ENCODE measurements at regions not wholly inside any gene's neighbourhood (a gene's known extent, or its start where the extent isn't known, plus 50 kb on each side); places are given as distances from the start of the nearest gene placed in this dataset.

DNA sequence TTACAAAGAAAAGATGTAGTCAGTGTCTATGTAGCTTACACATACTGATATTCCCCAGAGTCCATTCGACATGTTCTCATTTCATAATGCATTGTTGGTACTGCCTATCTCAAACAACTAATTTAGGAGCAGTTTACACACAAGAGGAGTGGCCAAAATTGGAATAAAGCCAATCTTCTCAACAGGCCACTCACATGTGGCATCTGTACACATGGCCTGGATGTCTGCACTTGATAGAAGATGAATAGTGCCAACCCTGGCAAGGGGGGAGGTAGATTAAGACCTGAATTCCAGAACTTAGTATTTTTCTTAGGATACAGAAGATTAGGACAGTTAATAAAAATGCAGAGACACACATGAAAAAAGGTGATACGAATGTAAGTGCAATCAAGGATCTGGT is 125.3 kb upstream of the STARD3NL start:
- Histone ChIP-seq H3K4me2 (ENCODE audit: low read length) (no peak overlapping the region), H3K27ac (ENCODE audit: low read depth, low read length) (no peak overlapping the region), H3K4me3 (ENCODE audit: low read length) (no peak overlapping the region), H4K20me1 (ENCODE audit: control insufficient read depth, insufficient read depth, low read depth, low read length) (no peaks in the 10 kb centered on the region), H3K36me3 (ENCODE audit: control insufficient read depth, low read length) (no peaks in the 10 kb centered on the region), H3K27me3 (ENCODE audit: control insufficient read depth, low read length) (no peaks in the 10 kb centered on the region), H3K4me1 (ENCODE audit: control insufficient read depth, low read length) (no peaks in the 10 kb centered on the region), H3F3A (ENCODE audit: control insufficient read depth, insufficient read depth) (no peaks in the 10 kb centered on the region), H3K9me2 (replicated peaks; ENCODE audit: control insufficient read depth, low read length) (no peaks in the 10 kb centered on the region), H3K9me3 (ENCODE audit: control insufficient read depth, insufficient read depth, low read length) (peaks cover 6% of the 10 kb centered on the region; the same call in 1 of the 2 replicates), H3K79me2 (ENCODE audit: control insufficient read depth, low read length) (no peaks in the 10 kb centered on the region)
- TF ChIP-seq, protein P1, sequence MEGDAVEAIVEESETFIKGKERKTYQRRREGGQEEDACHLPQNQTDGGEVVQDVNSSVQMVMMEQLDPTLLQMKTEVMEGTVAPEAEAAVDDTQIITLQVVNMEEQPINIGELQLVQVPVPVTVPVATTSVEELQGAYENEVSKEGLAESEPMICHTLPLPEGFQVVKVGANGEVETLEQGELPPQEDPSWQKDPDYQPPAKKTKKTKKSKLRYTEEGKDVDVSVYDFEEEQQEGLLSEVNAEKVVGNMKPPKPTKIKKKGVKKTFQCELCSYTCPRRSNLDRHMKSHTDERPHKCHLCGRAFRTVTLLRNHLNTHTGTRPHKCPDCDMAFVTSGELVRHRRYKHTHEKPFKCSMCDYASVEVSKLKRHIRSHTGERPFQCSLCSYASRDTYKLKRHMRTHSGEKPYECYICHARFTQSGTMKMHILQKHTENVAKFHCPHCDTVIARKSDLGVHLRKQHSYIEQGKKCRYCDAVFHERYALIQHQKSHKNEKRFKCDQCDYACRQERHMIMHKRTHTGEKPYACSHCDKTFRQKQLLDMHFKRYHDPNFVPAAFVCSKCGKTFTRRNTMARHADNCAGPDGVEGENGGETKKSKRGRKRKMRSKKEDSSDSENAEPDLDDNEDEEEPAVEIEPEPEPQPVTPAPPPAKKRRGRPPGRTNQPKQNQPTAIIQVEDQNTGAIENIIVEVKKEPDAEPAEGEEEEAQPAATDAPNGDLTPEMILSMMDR (IDR thresholded peaks at IDR 0.05; ENCODE audit: low read depth, low read length, poor library complexity, severe bottlenecking), result no peak
- no peak for TF ChIP-seq EZH2phosphoT487 (IDR thresholded peaks at IDR 0.05; ENCODE audit: borderline replicate concordance, low read length)

DNA sequence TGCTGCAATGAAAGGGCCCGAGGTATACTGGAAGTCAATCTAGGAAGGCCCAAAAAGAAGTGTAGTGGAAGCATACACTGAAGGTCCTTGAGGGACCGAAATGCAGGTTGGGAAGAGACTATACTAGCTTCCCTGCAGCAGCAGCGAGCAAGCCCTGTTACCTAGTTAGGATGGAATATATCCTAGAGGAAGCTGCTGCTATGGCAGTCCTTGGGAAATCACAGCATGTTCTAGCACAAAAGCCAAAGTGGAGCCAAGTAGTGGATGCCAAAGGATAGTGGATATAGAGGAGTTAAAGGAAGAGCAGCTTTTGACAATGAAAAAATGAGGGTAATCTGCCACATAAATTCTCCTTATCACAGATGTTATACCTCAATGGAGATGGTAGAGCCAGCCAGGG is 123.8 kb upstream of the STARD3NL start:
- Histone ChIP-seq H3K9me3 (ENCODE audit: control insufficient read depth, insufficient read depth, low read length) (peaks cover 6% of the 10 kb centered on the region; the same call in 1 of the 2 replicates), H3K9me2 (replicated peaks; ENCODE audit: control insufficient read depth, low read length) (no peaks in the 10 kb centered on the region), H3K4me2 (ENCODE audit: low read length) (no peak overlapping the region), H3K4me1 (ENCODE audit: control insufficient read depth, low read length) (no peaks in the 10 kb centered on the region), H3K4me3 (ENCODE audit: low read length) (no peak overlapping the region), H3K79me2 (ENCODE audit: control insufficient read depth, low read length) (no peaks in the 10 kb centered on the region), H3K27me3 (ENCODE audit: control insufficient read depth, low read length) (no peaks in the 10 kb centered on the region), H3F3A (ENCODE audit: control insufficient read depth, insufficient read depth) (no peaks in the 10 kb centered on the region), H3K36me3 (ENCODE audit: control insufficient read depth, low read length) (no peaks in the 10 kb centered on the region), H4K20me1 (ENCODE audit: control insufficient read depth, insufficient read depth, low read depth, low read length) (no peaks in the 10 kb centered on the region), H3K27ac (ENCODE audit: low read depth, low read length) (no peak overlapping the region)
- no peak for TF ChIP-seq EZH2phosphoT487 (IDR thresholded peaks at IDR 0.05; ENCODE audit: borderline replicate concordance, low read length)
- TF ChIP-seq, protein P1 (IDR thresholded peaks at IDR 0.05; ENCODE audit: low read depth, low read length, poor library complexity, severe bottlenecking), result no peak

GRCh38 chr7:38057829-38058228 is 120.2 kb upstream of the STARD3NL start:
- Histone ChIP-seq H3K79me2 (ENCODE audit: control insufficient read depth, low read length) (no peaks in the 10 kb centered on the region), H3K9me2 (replicated peaks; ENCODE audit: control insufficient read depth, low read length) (no peaks in the 10 kb centered on the region), H3K36me3 (ENCODE audit: control insufficient read depth, low read length) (no peaks in the 10 kb centered on the region), H3K27ac (ENCODE audit: low read depth, low read length) (no peak overlapping the region), H4K20me1 (ENCODE audit: control insufficient read depth, insufficient read depth, low read depth, low read length) (no peaks in the 10 kb centered on the region), H3K4me2 (ENCODE audit: low read length) (no peak overlapping the region), H3K4me3 (ENCODE audit: low read length) (no peak overlapping the region), H3K4me1 (ENCODE audit: control insufficient read depth, low read length) (no peaks in the 10 kb centered on the region), H3K27me3 (ENCODE audit: control insufficient read depth, low read length) (no peaks in the 10 kb centered on the region), H3F3A (ENCODE audit: control insufficient read depth, insufficient read depth) (no peaks in the 10 kb centered on the region), H3K9me3 (ENCODE audit: control insufficient read depth, insufficient read depth, low read length) (no peaks in the 10 kb centered on the region)
- TF ChIP-seq EZH2phosphoT487 (IDR thresholded peaks at IDR 0.05; ENCODE audit: borderline replicate concordance, low read length), result no peak
- TF ChIP-seq, protein P1 (IDR thresholded peaks at IDR 0.05; ENCODE audit: low read depth, low read length, poor library complexity, severe bottlenecking), result no peak

DNA sequence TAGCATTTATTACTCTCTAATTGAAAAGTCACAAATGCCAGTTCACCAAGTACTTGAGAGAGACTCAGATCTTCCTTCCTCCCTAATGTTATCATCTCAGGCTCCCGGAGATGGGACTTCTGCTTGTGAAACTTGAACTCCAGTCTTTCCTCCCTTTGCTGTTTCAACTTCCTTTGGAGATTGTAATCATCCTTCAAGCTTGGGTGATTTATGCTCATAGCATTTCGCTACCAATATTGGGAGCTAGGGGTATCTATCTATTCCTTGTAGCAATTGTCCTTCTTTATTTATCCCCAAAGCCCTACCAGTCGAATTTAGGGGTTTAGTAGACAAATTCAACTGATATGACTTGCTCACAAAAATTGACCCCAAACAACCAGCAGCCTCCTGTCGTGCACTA is 117.9 kb upstream of the STARD3NL start:
- TF ChIP-seq, protein P1 (IDR thresholded peaks at IDR 0.05; ENCODE audit: low read depth, low read length, poor library complexity, severe bottlenecking), result no peak
- no peak for TF ChIP-seq EZH2phosphoT487 (IDR thresholded peaks at IDR 0.05; ENCODE audit: borderline replicate concordance, low read length)
- H3K79me2 ChIP-seq (ENCODE audit: control insufficient read depth, low read length), result no peaks in the 10 kb centered on the region

More for the DNA sequence above, 117.9 kb upstream of the STARD3NL start:
- Histone ChIP-seq H3K27me3 (ENCODE audit: control insufficient read depth, low read length) (no peaks in the 10 kb centered on the region), H3K27ac (ENCODE audit: low read depth, low read length) (no peak overlapping the region), H3K4me3 (ENCODE audit: low read length) (no peak overlapping the region), H3F3A (ENCODE audit: control insufficient read depth, insufficient read depth) (no peaks in the 10 kb centered on the region), H4K20me1 (ENCODE audit: control insufficient read depth, insufficient read depth, low read depth, low read length) (no peaks in the 10 kb centered on the region), H3K4me2 (ENCODE audit: low read length) (no peak overlapping the region), H3K4me1 (ENCODE audit: control insufficient read depth, low read length) (no peaks in the 10 kb centered on the region), H3K9me3 (ENCODE audit: control insufficient read depth, insufficient read depth, low read length) (no peaks in the 10 kb centered on the region), H3K36me3 (ENCODE audit: control insufficient read depth, low read length) (no peaks in the 10 kb centered on the region), H3K9me2 (replicated peaks; ENCODE audit: control insufficient read depth, low read length) (no peaks in the 10 kb centered on the region)

All from DOHH2 (cell line).